PC-9 (cell line): ENCODE measurements at regions not wholly inside any gene's neighbourhood (a gene's known extent, or its start where the extent isn't known, plus 50 kb on each side); places are given as distances from the start of the nearest gene placed in this dataset.

Experiments used
- BruUV-seq: library from RNA; stranded (reverse); fragments of 400-500 nt; replicated peaks from 2 replicates; lab custom pipeline; 2021; lab: Mats Ljungman, UMichigan
- CTCF ChIA-PET: fragments of 300-600 bp; sonication (Branson Sonifier 250); formaldehyde crosslinking; loops from one replicate; lab custom pipeline; 2022; ENCODE audit warnings: antibody characterized with exemption; lab: Charles Lee
- POLR2A ChIA-PET: fragments of 300-600 bp; sonication (Branson Sonifier 250); formaldehyde crosslinking; loops from one replicate; lab custom pipeline; 2022; ENCODE audit warnings: antibody characterized with exemption; ENCODE audit not compliant: unreplicated experiment; lab: Charles Lee
- DNase-seq, 2 experiments: peaks; one replicate each; pipeline versions ENCODE4 v3.0.0 to v3.0.0-alpha.2; 2015 to 2022; ENCODE audit warnings: mixed read lengths in 1 of 2
- H2AFZ ChIP-seq: fragments of 200-600 bp; sonication (generic); 2 replicates; pipeline ENCODE4 v1.8.1; 2017; ENCODE audit warnings: antibody characterized with exemption
- H3F3A ChIP-seq: fragments of 200-600 bp; sonication (generic); 2 replicates; pipeline ENCODE4 v1.8.1; 2017; ENCODE audit warnings: antibody characterized with exemption, mild to moderate bottlenecking, low read depth; ENCODE audit not compliant: insufficient read depth
- H3K27ac ChIP-seq: fragments of 200-600 bp; sonication (generic); 2 replicates; pipeline ENCODE4 v1.6.1; 2016; ENCODE audit warnings: mixed run types
- H3K27me3 ChIP-seq: fragments of 200-600 bp; sonication (generic); 2 replicates; pipeline ENCODE4 v1.6.1; 2016; ENCODE audit warnings: low read depth, mixed run types; ENCODE audit not compliant: insufficient read depth
- H3K36me3 ChIP-seq: fragments of 200-600 bp; sonication (generic); 2 replicates; pipeline ENCODE4 v1.6.1; 2016; ENCODE audit warnings: low read depth, mixed run types
- H3K4me1 ChIP-seq: fragments of 200-600 bp; sonication (generic); replicated peaks from 2 replicates; pipeline ENCODE4 v1.6.1; 2016; ENCODE audit warnings: mixed run types; ENCODE audit not compliant: insufficient read depth
- H3K4me2 ChIP-seq: fragments of 200-600 bp; sonication (generic); 2 replicates; pipeline ENCODE4 v1.6.1; 2017; ENCODE audit warnings: mixed run types
- H3K4me3 ChIP-seq: fragments of 200-600 bp; sonication (generic); 2 replicates; pipeline ENCODE4 v1.6.1; 2016; ENCODE audit warnings: mixed run types
- H3K79me2 ChIP-seq: fragments of 200-600 bp; sonication (generic); 2 replicates; pipeline ENCODE4 v1.6.1; 2017; ENCODE audit warnings: low read depth, mixed run types
- H3K9me2 ChIP-seq: fragments of 200-600 bp; sonication (generic); 2 replicates; pipeline ENCODE4 v1.8.1; 2017; ENCODE audit warnings: mild to moderate bottlenecking; ENCODE audit not compliant: insufficient read depth
- H3K9me3 ChIP-seq: fragments of 200-600 bp; sonication (generic); 2 replicates; pipeline ENCODE4 v1.8.1; 2016; ENCODE audit warnings: low read depth; ENCODE audit not compliant: insufficient read depth
- H4K20me1 ChIP-seq: fragments of 200-600 bp; sonication (generic); 2 replicates; pipeline ENCODE4 v1.8.1; 2017; ENCODE audit not compliant: insufficient read depth
- CTCF ChIP-seq: fragments of 200-600 bp; sonication (generic); conservative IDR thresholded peaks from 2 replicates; pipeline ENCODE4 v1.6.1; 2017; ENCODE audit warnings: mixed run types, antibody characterized with exemption, mild to moderate bottlenecking, moderate library complexity
- EZH2 ChIP-seq: fragments of 200-600 bp; sonication (generic); IDR thresholded peaks from 2 replicates; pipeline ENCODE4 v1.8.0; 2017; ENCODE audit warnings: antibody characterized with exemption, low read depth
- intact Hi-C: fragments of 100-400 bp; cut with micrococcal nuclease; formaldehyde crosslinking; loops from one replicate; pipeline ENCODE4 v1.10.0; 2022; ENCODE audit not compliant: unreplicated experiment

GRCh38 chr11:104668797-104669463 is 229.3 kb downstream of the CASP12 start:
- no peaks in the 10 kb centered on the region for H4K20me1 ChIP-seq
- no TSS peak for BruUV-seq
- TF ChIP-seq EZH2: no peak
- TF ChIP-seq CTCF: no peak
- H3K36me3 ChIP-seq: no peaks in the 10 kb centered on the region
- peaks cover 14% of the 10 kb centered on the region for H3K9me3 ChIP-seq
- DNase-seq: peak; percentile 1 to 91
- intact Hi-C loops: loop anchor here (1.0 to 5.0 kb wide), 2 partner anchors 46 to 108 kb away; no protein-coding TSS in a partner anchor
- CTCF ChIA-PET: no interaction called here
- POLR2A ChIA-PET: interaction anchor here (0.6 kb wide), 1 partner anchor 1560 kb away, joined by 7 read pairs; the partner anchor contains the start of gene DYNC2H1
- H3K27me3 ChIP-seq: no peaks in the 10 kb centered on the region
- H2AFZ ChIP-seq: no peak overlapping the region
- H3K9me2 ChIP-seq: no peaks in the 10 kb centered on the region
- H3F3A ChIP-seq: peaks cover 13% of the 10 kb centered on the region
- no peak overlapping the region for H3K27ac ChIP-seq
- no peaks in the 10 kb centered on the region for H3K79me2 ChIP-seq
- H3K4me3 ChIP-seq: no peak overlapping the region
- peaks cover 15% of the 10 kb centered on the region for H3K4me1 ChIP-seq
- H3K4me2 ChIP-seq: peak overlapping the region; percentile 10

- Histone ChIP-seq H3K79me2 (no peaks in the 10 kb centered on the region), H3K9me3 (no peaks in the 10 kb centered on the region), H3K4me3 (no peak overlapping the region), H3K9me2 (no peaks in the 10 kb centered on the region), H3K27ac (no peak overlapping the region), H3K27me3 (no peaks in the 10 kb centered on the region), H3K36me3 (no peaks in the 10 kb centered on the region), H4K20me1 (no peaks in the 10 kb centered on the region), H3F3A (peaks cover 13% of the 10 kb centered on the region), H3K4me2 (no peak overlapping the region), H2AFZ (no peak overlapping the region), H3K4me1 (peaks cover 21% of the 10 kb centered on the region)
- TF ChIP-seq EZH2: no peak
- TF ChIP-seq CTCF: no peak
- POLR2A ChIA-PET: no interaction called here
- BruUV-seq: no TSS peak
- no peak for DNase-seq
- intact Hi-C loops: loop anchor here (5.0 kb wide), 1 partner anchor 111 kb away; no protein-coding TSS in a partner anchor
- CTCF ChIA-PET: no interaction called here
These were observed 231.6 kb downstream of the CASP12 start for GRCh38 chr11:104666624-104667023.

GRCh38 chr11:104665641-104666040 is 232.6 kb downstream of the CASP12 start:
- H3K27me3 ChIP-seq: no peaks in the 10 kb centered on the region
- BruUV-seq: no TSS peak
- intact Hi-C loops: loop anchor here (5.0 kb wide), 1 partner anchor 112 kb away; no protein-coding TSS in a partner anchor
- H3K4me1 ChIP-seq: peaks cover 21% of the 10 kb centered on the region
- no peak overlapping the region for H3K4me2 ChIP-seq
- H4K20me1 ChIP-seq: no peaks in the 10 kb centered on the region
- no peak for DNase-seq
- no peaks in the 10 kb centered on the region for H3K79me2 ChIP-seq
- TF ChIP-seq EZH2 (no peak), CTCF (no peak)
- H3K9me3 ChIP-seq: no peaks in the 10 kb centered on the region
- no peak overlapping the region for H3K27ac ChIP-seq
- no peaks in the 10 kb centered on the region for H3K36me3 ChIP-seq
- no peak overlapping the region for H3K4me3 ChIP-seq
- H3F3A ChIP-seq: peaks cover 13% of the 10 kb centered on the region
- ChIA-PET CTCF (no interaction called here), POLR2A (no interaction called here)
- no peak overlapping the region for H2AFZ ChIP-seq
- no peaks in the 10 kb centered on the region for H3K9me2 ChIP-seq
